Prostate gland (tissue), 2 donors: ENCODE measurements at regions not wholly inside any gene's neighbourhood (a gene's known extent, or its start where the extent isn't known, plus 50 kb on each side); places are given as distances from the start of the nearest gene placed in this dataset.

Experiments used
- CTCF ChIP-seq, 4 experiments: fragments of 200-600 bp in 2 of 4; fragments of 450-650 bp in 2 of 4; sonication (generic) in 2 of 4; IDR thresholded peaks; 1 replicate in 3 of 4; 2 replicates in 1 of 4; pipeline ENCODE4 v1.5.1; 2016 to 2019; ENCODE audit warnings: antibody characterized with exemption in 4 of 4, mild to moderate bottlenecking in 2 of 4, moderate library complexity in 2 of 4
- POLR2A ChIP-seq: fragments of 450-650 bp; IDR thresholded peaks from one replicate; pipeline ENCODE4 v1.6.1; 2016; ENCODE audit warnings: antibody characterized with exemption, mild to moderate bottlenecking
- POLR2AphosphoS5 ChIP-seq: sonication (generic); formaldehyde crosslinking; IDR thresholded peaks from one replicate; pipeline ENCODE4 v1.6.1; 2017; ENCODE audit warnings: antibody characterized with exemption

GRCh38 chr2:145036421-145037011 lies 516.6 kb upstream of the ZEB2 start:
- TF ChIP-seq CTCF (IDR thresholded peaks at IDR 0.05) (no peak), POLR2A (no peak), POLR2AphosphoS5 (no peak)
